HEK293T (cell line): ENCODE measurements at regions not wholly inside any gene's neighbourhood (a gene's known extent, or its start where the extent isn't known, plus 50 kb on each side); places are given as distances from the start of the nearest gene placed in this dataset.

Source experiments
- CTCF ChIA-PET: fragments of 350-600 bp; formaldehyde crosslinking; extraction: SDS; loops from one replicate; lab custom pipeline; 2021; ENCODE audit warnings: antibody characterized with exemption, inconsistent platforms; lab: Yijun Ruan, JAX
- POLR2A ChIA-PET: fragments of 350-600 bp; formaldehyde crosslinking; extraction: SDS; loops from one replicate; lab custom pipeline; 2020; ENCODE audit warnings: antibody characterized with exemption, inconsistent platforms; lab: Yijun Ruan, JAX
- DNase-seq: peaks from one replicate; pipeline ENCODE4 v3.0.0; 2012; ENCODE audit warnings: mixed read lengths; ENCODE audit errors: extremely low spot score
- ARNT ChIP-seq: fragments of 450-650 bp; IDR thresholded peaks from 2 replicates; pipeline ENCODE4 v1.6.1; 2017; ENCODE audit warnings: mild to moderate bottlenecking
- BHLHE40 ChIP-seq: fragments of 450-650 bp; IDR thresholded peaks from 2 replicates; pipeline ENCODE4 v1.6.1; 2016; ENCODE audit warnings: mild to moderate bottlenecking, moderate library complexity, borderline replicate concordance
- CTBP1 ChIP-seq: fragments of 450-650 bp; IDR thresholded peaks from 2 replicates; pipeline ENCODE4 v1.6.1; 2016; ENCODE audit warnings: borderline replicate concordance
- ELF4 ChIP-seq: fragments of 450-650 bp; IDR thresholded peaks from 2 replicates; pipeline ENCODE4 v1.6.1; 2017; ENCODE audit warnings: antibody characterized with exemption
- FOXA1 ChIP-seq: fragments of 450-650 bp; IDR thresholded peaks from 2 replicates; pipeline ENCODE4 v1.6.1; 2016; ENCODE audit warnings: mild to moderate bottlenecking
- FOXK2 ChIP-seq: fragments of 450-650 bp; IDR thresholded peaks from 2 replicates; pipeline ENCODE4 v1.6.1; 2016; ENCODE audit warnings: mild to moderate bottlenecking
- FOXM1 ChIP-seq: fragments of 450-650 bp; IDR thresholded peaks from 2 replicates; pipeline ENCODE4 v1.6.1; 2017; ENCODE audit warnings: mild to moderate bottlenecking, borderline replicate concordance
- HDGF ChIP-seq: fragments of 450-650 bp; IDR thresholded peaks from 2 replicates; pipeline ENCODE4 v1.6.1; 2017; ENCODE audit warnings: antibody characterized with exemption, borderline replicate concordance
- L3MBTL2 ChIP-seq: fragments of 450-650 bp; conservative IDR thresholded peaks from 2 replicates; pipeline ENCODE4 v1.6.1; 2016; ENCODE audit warnings: mild to moderate bottlenecking
- LEF1 ChIP-seq: fragments of 450-650 bp; IDR thresholded peaks from 2 replicates; pipeline ENCODE4 v1.6.1; 2017; ENCODE audit warnings: mild to moderate bottlenecking, borderline replicate concordance
- NFRKB ChIP-seq: fragments of 450-650 bp; IDR thresholded peaks from 2 replicates; pipeline ENCODE4 v1.6.1; 2016; ENCODE audit warnings: mild to moderate bottlenecking, moderate library complexity
- SP1 ChIP-seq: fragments of 450-650 bp; IDR thresholded peaks from 2 replicates; pipeline ENCODE4 v1.6.1; 2017
- SUZ12 ChIP-seq: fragments of 450-650 bp; IDR thresholded peaks from 2 replicates; pipeline ENCODE4 v1.6.1; 2016; ENCODE audit warnings: mild to moderate bottlenecking
- TARDBP ChIP-seq: fragments of 450-650 bp; IDR thresholded peaks from 2 replicates; pipeline ENCODE4 v1.6.1; 2016
- ZNF384 ChIP-seq: fragments of 450-650 bp; IDR thresholded peaks from 2 replicates; pipeline ENCODE4 v1.6.1; 2016
- TF ChIP-seq, protein P1 (sequence below): fragments of 450-650 bp; IDR thresholded peaks from 2 replicates; pipeline ENCODE4 v1.6.1; 2016

DNA sequence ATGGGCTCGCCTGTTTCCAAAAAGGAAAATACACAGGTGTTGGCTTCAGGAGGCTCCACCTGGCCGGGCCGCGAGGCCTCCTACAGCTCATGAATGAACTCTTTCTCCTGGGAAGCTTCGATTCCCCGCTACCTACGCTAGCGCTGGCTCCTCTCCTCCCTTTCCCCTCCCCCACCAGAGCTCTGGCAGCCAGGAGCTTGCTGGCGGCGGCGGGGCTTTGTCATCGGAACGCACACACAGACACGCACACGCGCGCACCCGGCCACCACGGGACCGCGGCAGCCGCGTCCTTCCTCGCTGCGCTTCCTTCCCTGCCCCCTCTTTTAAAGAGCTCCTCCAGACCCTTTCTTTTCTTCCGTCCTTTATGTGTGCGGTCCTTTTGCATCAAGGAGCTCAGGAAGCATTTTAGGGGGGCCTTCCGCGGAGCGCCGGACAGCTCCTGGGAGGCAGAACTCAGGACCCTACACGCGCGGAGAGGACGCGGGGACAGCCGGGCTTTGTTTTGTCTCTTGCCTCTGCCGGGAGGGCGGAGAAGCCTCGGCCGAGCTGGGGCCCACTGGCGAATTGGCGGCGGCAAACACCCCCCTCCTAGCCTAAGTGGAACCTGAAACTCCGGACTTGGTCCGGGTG is 70.2 kb upstream of the BCOR start:
- DNase-seq = no peak
- TF ChIP-seq L3MBTL2 = no peak
- TF ChIP-seq TARDBP = peak; percentile 65; the same call in 1 of the 2 replicates
- TF ChIP-seq SUZ12 = no peak
- TF ChIP-seq ARNT = 0 out of 2 replicates have a peak, but pooled peaks have one; percentile 8
- TF ChIP-seq CTBP1 = no peak
- ChIA-PET CTCF (interaction anchor here (0.9 to 1.8 kb wide), 2 partner anchors 19 to 376 kb away, joined by 7 to 8 read pairs; no protein-coding TSS in a partner anchor), POLR2A (interaction anchor here (0.6 to 2.8 kb wide), 19 partner anchors 9 to 374 kb away, joined by 3 to 21 read pairs (median 5); partner anchors contain the start of gene BCOR)

DNA sequence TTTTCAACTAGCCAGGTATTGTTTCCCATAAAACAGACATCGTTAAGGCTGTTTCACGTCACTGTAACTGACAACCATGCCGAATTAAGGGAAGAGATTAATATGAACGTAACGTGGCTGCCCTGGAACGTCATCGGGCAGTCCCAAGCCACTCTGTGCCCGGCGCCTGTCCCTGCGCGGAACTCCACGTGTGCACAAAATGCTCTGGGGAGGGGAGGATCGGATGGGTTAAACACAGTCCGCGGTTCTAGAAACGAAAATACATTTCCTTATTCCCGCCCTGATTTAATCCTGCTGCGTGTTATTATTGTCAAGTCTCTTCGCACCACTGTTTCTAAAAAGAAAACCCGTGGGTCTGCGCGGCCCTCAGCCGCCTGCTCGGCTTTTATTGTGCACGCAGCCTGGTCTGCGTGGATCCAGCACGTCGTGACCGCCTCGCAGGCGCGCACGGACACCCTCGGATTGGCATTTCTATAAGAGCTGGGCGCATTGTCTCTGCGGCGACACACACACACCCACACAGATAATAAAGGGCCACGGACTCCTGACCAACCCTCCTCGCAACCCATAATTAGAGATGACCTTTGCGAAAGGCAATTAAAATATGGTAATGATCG is 69.6 kb upstream of the BCOR start:
- no peak for DNase-seq
- TF ChIP-seq, protein P1, sequence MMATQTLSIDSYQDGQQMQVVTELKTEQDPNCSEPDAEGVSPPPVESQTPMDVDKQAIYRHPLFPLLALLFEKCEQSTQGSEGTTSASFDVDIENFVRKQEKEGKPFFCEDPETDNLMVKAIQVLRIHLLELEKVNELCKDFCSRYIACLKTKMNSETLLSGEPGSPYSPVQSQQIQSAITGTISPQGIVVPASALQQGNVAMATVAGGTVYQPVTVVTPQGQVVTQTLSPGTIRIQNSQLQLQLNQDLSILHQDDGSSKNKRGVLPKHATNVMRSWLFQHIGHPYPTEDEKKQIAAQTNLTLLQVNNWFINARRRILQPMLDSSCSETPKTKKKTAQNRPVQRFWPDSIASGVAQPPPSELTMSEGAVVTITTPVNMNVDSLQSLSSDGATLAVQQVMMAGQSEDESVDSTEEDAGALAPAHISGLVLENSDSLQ = no peak
- TF ChIP-seq BHLHE40 (no peak), CTBP1 (no peak), ARNT (no peak), L3MBTL2 (peak; percentile 43; the same call in 1 of the 2 replicates), LEF1 (no peak)
- CTCF ChIA-PET = interaction anchor here (0.9 kb wide), 1 partner anchor 377 kb away, joined by 8 read pairs; no protein-coding TSS in a partner anchor
- POLR2A ChIA-PET = interaction anchor here (0.6 to 2.8 kb wide), 16 partner anchors 8 to 374 kb away, joined by 3 to 21 read pairs (median 5); no protein-coding TSS in a partner anchor

DNA sequence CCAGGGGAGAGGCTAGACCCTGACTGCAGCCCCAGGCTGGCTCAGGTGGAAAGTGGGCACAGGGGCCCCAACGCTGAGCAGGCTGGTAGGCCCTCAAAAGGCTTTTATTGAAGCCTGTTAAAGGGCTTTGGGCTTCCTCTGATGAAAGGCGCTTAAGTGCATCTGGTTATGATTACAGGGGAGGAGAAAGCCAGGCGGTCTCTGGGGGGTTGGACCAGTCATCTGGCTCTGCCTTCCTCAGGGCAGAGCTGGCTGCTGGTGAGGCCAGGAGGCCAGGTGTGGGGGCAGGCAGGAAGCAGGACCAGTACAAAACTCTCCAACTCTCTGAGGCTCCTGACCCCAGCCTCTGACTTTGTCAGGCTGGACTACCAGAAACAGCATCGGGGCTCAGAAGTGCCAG is 68.8 kb upstream of the BCOR start:
- TF ChIP-seq, protein P1 = no peak
- TF ChIP-seq BHLHE40 (no peak), CTBP1 (no peak)

DNA sequence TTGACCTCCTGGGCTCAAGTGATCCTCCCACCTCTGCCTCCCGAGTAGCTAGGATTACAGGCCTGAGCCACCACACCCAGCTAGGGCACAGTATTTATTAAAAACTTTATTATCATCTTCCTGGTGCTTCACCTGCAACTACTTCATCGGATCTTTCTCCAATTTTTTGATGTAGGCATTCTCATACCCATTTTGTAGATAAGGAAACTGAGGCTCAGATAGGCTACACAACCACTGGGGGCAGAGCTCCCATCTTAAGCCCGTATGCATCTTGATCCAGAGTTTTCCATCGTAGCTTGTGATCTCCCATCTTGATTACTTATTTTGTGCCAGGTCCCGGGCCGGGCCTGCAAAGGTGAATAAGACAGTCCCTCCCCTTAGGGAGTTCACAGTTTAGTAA is 68.1 kb upstream of the BCOR start:
- TF ChIP-seq L3MBTL2 (no peak), ZNF384 (no peak), ELF4 (no peak), FOXA1 (no peak), TARDBP (no peak), HDGF (no peak), NFRKB (no peak)
- CTCF ChIA-PET = no interaction called here
- POLR2A ChIA-PET = interaction anchor here (1.0 to 2.4 kb wide), 4 partner anchors 12 to 152 kb away, joined by 3 to 7 read pairs (median 3); no protein-coding TSS in a partner anchor

More for the DNA sequence above, 68.8 kb upstream of the BCOR start:
- no peak for DNase-seq
- CTCF ChIA-PET = no interaction called here
- POLR2A ChIA-PET = interaction anchor here (0.7 to 1.5 kb wide), 3 partner anchors 15 to 153 kb away, joined by 3 read pairs; no protein-coding TSS in a partner anchor

DNA sequence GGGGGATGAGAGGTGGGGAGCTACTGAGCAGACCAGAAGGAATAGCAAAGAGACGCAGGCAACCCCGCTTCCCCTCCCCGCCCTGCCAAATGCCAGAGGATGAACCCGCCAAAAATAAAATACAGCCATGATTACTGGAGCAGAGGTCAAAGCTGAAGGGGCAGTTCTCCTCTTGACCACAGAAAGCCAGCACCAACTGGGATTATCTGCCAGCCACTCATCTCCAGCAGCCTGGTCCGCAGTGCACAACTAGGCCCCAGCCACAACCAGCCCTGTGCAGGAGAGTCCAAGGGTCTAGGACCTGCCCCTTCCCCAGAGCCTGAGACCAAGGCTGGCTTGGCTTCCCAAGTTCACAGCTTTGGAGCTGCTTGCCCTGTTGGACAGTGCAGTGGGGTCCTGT is 67.4 kb upstream of the BCOR start:
- POLR2A ChIA-PET = interaction anchor here (0.9 to 2.4 kb wide), 3 partner anchors 11 to 57 kb away, joined by 3 to 7 read pairs (median 3); no protein-coding TSS in a partner anchor
- CTCF ChIA-PET = no interaction called here

More for the DNA sequence above, 68.1 kb upstream of the BCOR start:
- no peak for DNase-seq

DNA sequence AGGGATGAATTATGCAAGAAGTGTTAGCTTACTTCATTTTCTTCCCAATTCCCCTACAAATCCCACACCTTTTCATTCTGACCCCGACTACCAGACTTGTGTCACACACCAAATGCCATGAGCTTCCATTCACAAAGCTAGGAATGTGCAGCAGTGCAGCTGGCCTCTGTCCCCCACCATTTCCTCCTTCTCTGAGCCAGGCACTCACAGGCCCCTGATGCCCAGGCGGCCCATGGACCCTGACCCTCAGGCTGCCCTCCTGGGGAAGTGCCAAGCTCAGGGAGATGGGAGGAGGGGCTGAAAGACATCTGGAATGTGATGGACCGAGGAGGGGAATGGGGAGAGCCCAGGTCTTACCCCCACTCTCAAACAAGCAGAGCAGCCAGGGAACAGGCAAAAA is 67.0 kb upstream of the BCOR start:
- POLR2A ChIA-PET = interaction anchor here (0.9 to 2.4 kb wide), 2 partner anchors 11 to 20 kb away, joined by 3 to 7 read pairs; no protein-coding TSS in a partner anchor
- TF ChIP-seq ELF4 = no peak
- no peak for TF ChIP-seq TARDBP
- no peak for TF ChIP-seq NFRKB
- TF ChIP-seq L3MBTL2 = no peak
- no peak for TF ChIP-seq BHLHE40
- no peak for TF ChIP-seq ARNT
- no peak for TF ChIP-seq FOXK2
- TF ChIP-seq LEF1 = no peak
- no peak for TF ChIP-seq FOXM1
- TF ChIP-seq ZNF384 = no peak
- TF ChIP-seq SP1 = no peak
- TF ChIP-seq FOXA1 = no peak
- no peak for TF ChIP-seq HDGF
- no peak for TF ChIP-seq CTBP1
- TF ChIP-seq, protein P1 = no peak
- no peak for TF ChIP-seq SUZ12
- no peak for DNase-seq
- CTCF ChIA-PET = interaction anchor here (1.1 kb wide), 1 partner anchor 12 kb away, joined by 3 read pairs; no protein-coding TSS in a partner anchor

More for the DNA sequence above, 67.4 kb upstream of the BCOR start:
- DNase-seq = no peak
- no peak for TF ChIP-seq FOXM1
- no peak for TF ChIP-seq ZNF384
- no peak for TF ChIP-seq FOXA1
